Right lobe of liver (tissue), 4 donors: ENCODE measurements at regions not wholly inside any gene's neighbourhood (a gene's known extent, or its start where the extent isn't known, plus 50 kb on each side); places are given as distances from the start of the nearest gene placed in this dataset.

Experiments used
- CTCF ChIP-seq, 4 donors: fragments of 200-600 bp in 3 of 4; fragments of 450-650 bp in 1 of 4; IDR thresholded peaks; one replicate each; pipeline versions ENCODE4 v1.5.1 to v1.8.0; 2016 to 2022; ENCODE audit warnings: antibody characterized with exemption in 4 of 4, mild to moderate bottlenecking in 2 of 4
- POLR2A ChIP-seq: fragments of 450-650 bp; IDR thresholded peaks from one replicate; pipeline ENCODE4 v1.6.1; 2017; ENCODE audit warnings: antibody characterized with exemption, mild to moderate bottlenecking
- donor health status: DM: no; HTN: no; CAD: no.
- donor health status: DM: no; HTN: no; CAD: no.
- donor health status: DM: no; HTN: yes; CAD: no.

GRCh38 chr6:76634695-76635094 lies 562.2 kb upstream of the IMPG1 start:
- no peak for TF ChIP-seq POLR2A
- no peak for TF ChIP-seq CTCF (IDR thresholded peaks at IDR 0.05)
